22Rv1 (cell line): ENCODE measurements at regions not wholly inside any gene's neighbourhood (a gene's known extent, or its start where the extent isn't known, plus 50 kb on each side); places are given as distances from the start of the nearest gene placed in this dataset.

Experiments used
- H3K27ac ChIP-seq: fragments of 450-650 bp; 2 replicates; pipeline ENCODE4 v1.5.1; 2017
- CTCF ChIP-seq: fragments of 450-650 bp; IDR thresholded peaks from 2 replicates; pipeline ENCODE4 v1.5.1; 2017; ENCODE audit warnings: mild to moderate bottlenecking
- ZFX ChIP-seq: fragments of 450-650 bp; IDR thresholded peaks from 2 replicates; pipeline ENCODE4 v1.6.1; 2017; ENCODE audit warnings: antibody characterized with exemption, borderline replicate concordance

- H3K27ac ChIP-seq = no peak overlapping the region
- TF ChIP-seq CTCF (no peak), ZFX (no peak)
Observed at GRCh38 chr16:79317026-79317425, 283.5 kb downstream of the MAF start.

GRCh38 chr16:79316004-79316458 lies 284.5 kb downstream of the MAF start:
- TF ChIP-seq CTCF (no peak), ZFX (no peak)

GRCh38 chr16:79312502-79312901 lies 288.0 kb downstream of the MAF start:
- no peak for TF ChIP-seq CTCF

More at GRCh38 chr16:79316004-79316458, 284.5 kb downstream of the MAF start:
- no peak overlapping the region for H3K27ac ChIP-seq

GRCh38 chr16:79310710-79311109 lies 289.8 kb downstream of the MAF start:
- TF ChIP-seq ZFX (no peak), CTCF (no peak)
- H3K27ac ChIP-seq = no peak overlapping the region

More at GRCh38 chr16:79312502-79312901, 288.0 kb downstream of the MAF start:
- no peak overlapping the region for H3K27ac ChIP-seq

GRCh38 chr16:79309606-79310005 lies 290.9 kb downstream of the MAF start:
- no peak for TF ChIP-seq CTCF
- TF ChIP-seq ZFX = no peak

GRCh38 chr16:79307214-79307613 lies 293.3 kb downstream of the MAF start:
- H3K27ac ChIP-seq = no peak overlapping the region
- TF ChIP-seq CTCF (no peak), ZFX (no peak)

More at GRCh38 chr16:79309606-79310005, 290.9 kb downstream of the MAF start:
- H3K27ac ChIP-seq = no peak overlapping the region

GRCh38 chr16:79305074-79305473 lies 295.5 kb downstream of the MAF start:
- no peak for TF ChIP-seq ZFX
- TF ChIP-seq CTCF = no peak
- H3K27ac ChIP-seq = no peak overlapping the region
